ENCODE measurements at regions not wholly inside any gene's neighbourhood (a gene's known extent, or its start where the extent isn't known, plus 50 kb on each side); places are given as distances from the start of the nearest gene placed in this dataset.

DNA sequence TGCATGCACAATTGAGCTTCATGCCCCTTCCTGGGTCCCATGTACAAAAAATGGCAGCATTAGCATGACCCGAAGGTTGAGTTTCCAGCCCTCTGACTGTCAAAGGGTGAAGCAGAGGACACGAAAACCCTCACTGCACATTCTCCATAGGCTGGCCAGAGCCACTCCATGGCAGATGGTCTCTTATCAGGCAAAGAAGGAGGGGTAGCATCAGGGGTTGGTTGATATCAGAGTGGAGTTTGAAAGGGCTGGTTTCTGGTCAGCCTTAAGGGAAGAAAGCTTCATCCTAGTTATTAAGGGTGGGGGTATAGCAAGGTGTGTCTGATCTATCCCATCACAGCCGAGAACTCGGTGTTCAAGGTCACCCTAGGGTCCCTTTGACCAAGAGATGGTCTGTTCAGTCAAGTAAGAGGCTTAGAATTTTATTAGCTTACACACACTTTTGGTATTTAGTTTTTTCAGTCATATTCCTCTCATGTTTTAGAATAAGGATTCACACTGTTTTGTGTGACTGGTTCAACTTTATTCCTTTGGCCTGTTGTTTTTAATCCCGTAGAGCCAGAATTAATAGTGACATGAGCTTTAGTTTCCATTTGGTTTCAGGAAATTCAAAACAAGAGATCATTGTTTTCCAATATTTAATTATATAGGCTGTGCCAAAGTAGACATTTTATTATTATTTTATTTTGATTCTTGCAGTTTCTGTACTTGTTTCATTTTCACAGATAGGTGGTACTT, 199.9 kb upstream of the FMN2 start:
- no peak overlapping the region for H3K4me3 ChIP-seq (ENCODE audit: low read length)
- no peaks in the 10 kb centered on the region for H3K4me1 ChIP-seq (ENCODE audit: insufficient read depth, low read length)
- H3K9me3 ChIP-seq (ENCODE audit: low read length): no peaks in the 10 kb centered on the region
- H3K36me3 ChIP-seq (ENCODE audit: insufficient read depth, low read length): no peaks in the 10 kb centered on the region
- H2AFZ ChIP-seq (ENCODE audit: low read depth, low read length): no peak overlapping the region
- no peaks in the 10 kb centered on the region for H3K27me3 ChIP-seq (ENCODE audit: insufficient read depth, low read length)

DNA sequence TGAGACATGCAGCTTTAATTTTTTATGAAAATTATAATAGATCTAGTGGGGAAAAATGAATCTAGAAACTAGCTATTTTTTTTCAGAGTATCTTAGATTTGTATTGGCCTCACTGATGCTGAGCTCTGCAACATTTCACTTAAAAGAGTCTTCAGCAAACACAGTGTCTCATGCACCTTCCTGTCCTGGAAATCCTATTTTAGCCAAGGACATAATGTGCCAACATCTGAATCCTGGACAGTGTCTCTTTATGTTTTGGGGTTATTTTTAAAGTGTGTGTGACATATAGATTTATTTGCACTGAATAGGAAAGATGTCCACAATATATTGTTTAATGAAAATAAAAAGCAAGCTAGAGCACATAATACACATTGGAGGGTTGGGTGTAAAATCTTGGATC, 199.1 kb upstream of the FMN2 start:
- H3K27me3 ChIP-seq (ENCODE audit: insufficient read depth, low read length): no peaks in the 10 kb centered on the region
- peaks cover 3% of the 10 kb centered on the region for H3K4me1 ChIP-seq (ENCODE audit: insufficient read depth, low read length)
- no peaks in the 10 kb centered on the region for H3K36me3 ChIP-seq (ENCODE audit: insufficient read depth, low read length)
- H3K4me3 ChIP-seq (ENCODE audit: low read length): no peak overlapping the region
- H3K9me3 ChIP-seq (ENCODE audit: low read length): no peaks in the 10 kb centered on the region
- H2AFZ ChIP-seq (ENCODE audit: low read depth, low read length): no peak overlapping the region

DNA sequence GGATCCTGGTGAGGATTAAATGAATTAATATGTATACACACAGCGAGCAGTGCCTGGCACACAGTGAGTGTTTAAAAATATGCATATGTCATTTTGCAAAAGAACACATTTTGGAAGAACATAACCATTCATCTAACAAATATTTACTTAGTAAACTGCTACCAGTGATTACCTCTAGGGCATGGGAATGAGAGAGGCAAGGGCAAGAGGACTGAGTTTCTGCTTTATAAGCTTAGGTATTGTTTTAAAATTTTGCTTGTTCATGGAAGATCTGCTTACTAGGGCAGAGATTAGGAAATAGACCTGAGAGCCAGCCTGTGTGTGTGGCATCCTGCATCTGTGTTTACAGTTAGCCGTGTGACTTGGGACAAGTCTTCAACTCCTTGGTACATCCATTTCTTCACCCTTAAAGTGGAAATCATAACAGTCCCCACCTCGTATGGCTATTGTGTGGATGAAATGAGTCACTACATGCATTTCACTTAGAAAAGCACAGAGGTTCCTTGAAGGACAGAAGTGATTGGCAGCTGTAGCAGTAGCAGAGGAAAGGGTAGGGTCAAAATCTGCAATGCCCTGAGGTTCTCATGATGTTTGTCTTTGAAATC, 198.5 kb upstream of the FMN2 start:
- Histone ChIP-seq H3K27me3 (ENCODE audit: insufficient read depth, low read length) (no peaks in the 10 kb centered on the region), H3K4me3 (ENCODE audit: low read length) (no peak overlapping the region), H2AFZ (ENCODE audit: low read depth, low read length) (no peak overlapping the region), H3K36me3 (ENCODE audit: insufficient read depth, low read length) (no peaks in the 10 kb centered on the region), H3K9me3 (ENCODE audit: low read length) (no peaks in the 10 kb centered on the region), H3K4me1 (ENCODE audit: insufficient read depth, low read length) (peaks cover 7% of the 10 kb centered on the region)

DNA sequence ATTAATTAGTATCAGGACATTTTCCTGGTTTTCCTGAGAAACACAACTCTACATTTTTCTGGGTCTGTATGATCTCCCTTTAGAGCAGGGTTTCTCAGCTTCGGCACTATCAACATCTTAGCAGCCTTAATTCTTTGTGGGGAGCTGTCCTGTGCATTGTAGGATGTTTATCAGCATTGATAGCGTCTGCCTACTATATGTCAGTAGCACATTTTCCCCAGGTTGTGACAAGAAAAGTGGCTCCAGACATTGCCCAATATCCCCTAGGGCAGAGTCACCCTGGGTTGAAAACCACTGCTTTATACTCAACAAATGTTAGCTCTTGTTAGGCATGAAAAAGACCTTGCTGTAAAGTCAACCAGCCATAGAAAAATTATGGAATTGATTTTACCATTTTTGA, 195.1 kb upstream of the FMN2 start:
- H3K36me3 ChIP-seq (ENCODE audit: insufficient read depth, low read length): no peaks in the 10 kb centered on the region
- peaks cover 7% of the 10 kb centered on the region for H3K4me1 ChIP-seq (ENCODE audit: insufficient read depth, low read length)

DNA sequence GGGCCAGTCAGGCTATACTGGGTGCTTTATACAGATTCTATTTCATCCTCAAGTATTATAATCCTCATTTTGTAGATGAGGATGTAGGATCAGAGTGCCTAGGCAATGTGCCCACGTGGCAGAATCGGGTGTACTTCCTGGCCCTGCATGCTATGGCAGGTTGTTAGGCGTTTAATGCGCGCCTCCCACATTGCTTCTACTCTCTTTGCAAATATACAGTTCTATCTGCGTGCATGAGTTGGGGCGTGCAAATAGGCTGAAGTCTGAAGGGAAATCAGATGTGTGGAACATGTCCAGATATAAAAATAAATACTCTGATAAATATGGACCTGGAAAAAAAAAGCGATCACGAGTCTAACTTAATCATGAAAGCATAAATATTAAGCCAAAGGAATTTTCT, 194.7 kb upstream of the FMN2 start:
- peaks cover 7% of the 10 kb centered on the region for H3K4me1 ChIP-seq (ENCODE audit: insufficient read depth, low read length)
- H3K36me3 ChIP-seq (ENCODE audit: insufficient read depth, low read length): no peaks in the 10 kb centered on the region
- no peak overlapping the region for H3K4me3 ChIP-seq (ENCODE audit: low read length)
- H3K27me3 ChIP-seq (ENCODE audit: insufficient read depth, low read length): no peaks in the 10 kb centered on the region
- no peak overlapping the region for H2AFZ ChIP-seq (ENCODE audit: low read depth, low read length)
- no peaks in the 10 kb centered on the region for H3K9me3 ChIP-seq (ENCODE audit: low read length)

More for the DNA sequence above, 195.1 kb upstream of the FMN2 start:
- no peaks in the 10 kb centered on the region for H3K9me3 ChIP-seq (ENCODE audit: low read length)
- no peaks in the 10 kb centered on the region for H3K27me3 ChIP-seq (ENCODE audit: insufficient read depth, low read length)
- no peak overlapping the region for H3K4me3 ChIP-seq (ENCODE audit: low read length)
- no peak overlapping the region for H2AFZ ChIP-seq (ENCODE audit: low read depth, low read length)

DNA sequence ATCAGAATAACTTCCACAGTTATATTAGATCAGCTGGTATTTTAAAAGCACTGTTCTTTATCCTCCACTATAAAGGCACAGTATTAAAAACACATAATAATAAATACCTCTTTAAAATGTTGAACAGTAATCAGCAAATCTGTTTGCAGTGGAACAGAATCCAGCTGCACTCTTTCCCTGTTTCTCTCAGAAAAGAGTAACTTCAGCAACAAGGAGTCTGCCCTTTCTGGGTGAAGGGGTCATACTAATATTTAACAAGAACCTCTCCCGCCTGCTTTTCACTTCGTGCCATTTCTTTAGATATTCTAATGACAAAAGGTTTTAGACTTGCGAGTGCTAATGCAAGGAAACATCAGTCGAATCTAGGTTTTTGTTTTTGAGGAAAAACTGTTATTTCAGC, 194.2 kb upstream of the FMN2 start:
- no peaks in the 10 kb centered on the region for H3K27me3 ChIP-seq (ENCODE audit: insufficient read depth, low read length)
- H3K4me1 ChIP-seq (ENCODE audit: insufficient read depth, low read length): peaks cover 7% of the 10 kb centered on the region
- no peak overlapping the region for H3K4me3 ChIP-seq (ENCODE audit: low read length)
- H2AFZ ChIP-seq (ENCODE audit: low read depth, low read length): no peak overlapping the region
- no peaks in the 10 kb centered on the region for H3K36me3 ChIP-seq (ENCODE audit: insufficient read depth, low read length)
- no peaks in the 10 kb centered on the region for H3K9me3 ChIP-seq (ENCODE audit: low read length)

DNA sequence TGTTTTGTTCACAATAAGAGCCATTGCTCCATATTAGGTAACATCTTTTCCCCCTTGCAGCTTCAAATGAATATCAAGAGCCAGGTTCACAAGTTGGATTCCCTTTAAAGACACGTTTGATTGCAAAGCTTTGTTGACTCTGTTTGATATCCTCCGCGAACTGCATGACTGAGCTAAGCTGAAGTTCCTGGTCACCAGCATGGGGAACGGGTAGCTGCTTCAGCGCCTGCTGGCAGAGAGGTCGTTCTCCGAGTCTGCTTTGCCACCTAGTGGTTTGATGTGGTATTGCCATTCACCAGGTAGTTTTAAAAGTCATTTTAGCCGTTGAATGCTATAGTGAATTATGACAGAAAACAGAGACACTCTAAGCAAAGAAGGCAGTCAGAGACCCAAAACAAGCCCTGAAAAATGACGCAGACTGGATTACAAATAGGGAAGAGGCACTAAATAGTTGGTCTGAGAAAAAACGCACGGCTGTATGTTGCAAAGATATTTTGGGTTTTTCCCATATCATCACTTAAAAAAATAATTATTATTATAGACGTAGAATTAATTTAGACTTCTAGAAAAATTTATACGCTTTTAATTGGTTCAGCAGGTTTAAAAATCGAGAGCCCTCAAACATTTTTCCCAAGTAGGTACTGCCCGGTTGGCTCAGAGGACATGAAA, 193.5 kb upstream of the FMN2 start:
- no peaks in the 10 kb centered on the region for H3K36me3 ChIP-seq (ENCODE audit: insufficient read depth, low read length)
- peaks cover 7% of the 10 kb centered on the region for H3K4me1 ChIP-seq (ENCODE audit: insufficient read depth, low read length)
- H3K9me3 ChIP-seq (ENCODE audit: low read length): no peaks in the 10 kb centered on the region
- H2AFZ ChIP-seq (ENCODE audit: low read depth, low read length): no peak overlapping the region
- H3K27me3 ChIP-seq (ENCODE audit: insufficient read depth, low read length): no peaks in the 10 kb centered on the region
- no peak overlapping the region for H3K4me3 ChIP-seq (ENCODE audit: low read length)

DNA sequence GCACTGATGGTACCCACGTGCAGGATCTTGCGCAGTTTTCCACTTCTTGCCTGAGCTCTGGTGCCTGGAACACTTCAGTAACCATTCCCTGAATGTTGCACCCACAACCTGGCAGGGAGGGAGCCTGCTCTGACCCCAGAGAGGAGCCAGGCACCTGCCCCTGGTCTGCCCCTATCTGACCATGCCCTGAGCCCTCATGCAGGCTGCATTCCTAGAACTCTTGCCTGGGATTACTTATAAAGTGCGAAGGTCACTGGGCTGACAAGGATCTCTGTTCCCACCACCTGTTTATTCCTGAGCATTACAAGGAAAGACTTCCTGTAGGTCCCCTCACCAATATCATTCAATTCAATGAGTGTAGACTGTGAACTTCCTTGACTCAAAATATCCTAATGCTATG, 191.9 kb upstream of the FMN2 start:
- H3K27me3 ChIP-seq (ENCODE audit: insufficient read depth, low read length): no peaks in the 10 kb centered on the region
- H3K9me3 ChIP-seq (ENCODE audit: low read length): no peaks in the 10 kb centered on the region
- peaks cover 7% of the 10 kb centered on the region for H3K4me1 ChIP-seq (ENCODE audit: insufficient read depth, low read length)
- H3K36me3 ChIP-seq (ENCODE audit: insufficient read depth, low read length): no peaks in the 10 kb centered on the region
- H3K4me3 ChIP-seq (ENCODE audit: low read length): no peak overlapping the region
- no peak overlapping the region for H2AFZ ChIP-seq (ENCODE audit: low read depth, low read length)

DNA sequence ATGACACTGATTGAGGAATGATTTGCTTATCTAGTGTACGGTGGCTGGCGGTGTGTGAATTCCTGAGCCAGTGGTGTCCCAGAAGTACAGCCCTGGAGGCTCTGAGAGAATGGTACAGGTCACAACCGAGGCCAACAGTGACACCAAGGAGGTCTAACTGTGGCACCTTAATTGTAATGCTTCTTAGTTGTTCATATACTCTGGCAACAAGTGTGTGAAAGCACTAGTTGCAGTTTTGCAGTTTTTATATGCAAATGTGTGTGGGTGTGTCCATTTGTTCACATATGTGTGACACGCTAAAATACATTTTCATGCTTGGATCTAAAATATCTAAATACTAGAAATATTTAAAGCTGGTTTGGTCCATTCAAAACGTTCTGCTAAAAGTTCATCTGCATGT, 185.3 kb upstream of the FMN2 start:
- H3K9me3 ChIP-seq (ENCODE audit: low read length): no peaks in the 10 kb centered on the region
- no peaks in the 10 kb centered on the region for H3K27me3 ChIP-seq (ENCODE audit: insufficient read depth, low read length)
- no peaks in the 10 kb centered on the region for H3K36me3 ChIP-seq (ENCODE audit: insufficient read depth, low read length)
- no peak overlapping the region for H3K4me3 ChIP-seq (ENCODE audit: low read length)
- H3K4me1 ChIP-seq (ENCODE audit: insufficient read depth, low read length): no peaks in the 10 kb centered on the region
- no peak overlapping the region for H2AFZ ChIP-seq (ENCODE audit: low read depth, low read length)

DNA sequence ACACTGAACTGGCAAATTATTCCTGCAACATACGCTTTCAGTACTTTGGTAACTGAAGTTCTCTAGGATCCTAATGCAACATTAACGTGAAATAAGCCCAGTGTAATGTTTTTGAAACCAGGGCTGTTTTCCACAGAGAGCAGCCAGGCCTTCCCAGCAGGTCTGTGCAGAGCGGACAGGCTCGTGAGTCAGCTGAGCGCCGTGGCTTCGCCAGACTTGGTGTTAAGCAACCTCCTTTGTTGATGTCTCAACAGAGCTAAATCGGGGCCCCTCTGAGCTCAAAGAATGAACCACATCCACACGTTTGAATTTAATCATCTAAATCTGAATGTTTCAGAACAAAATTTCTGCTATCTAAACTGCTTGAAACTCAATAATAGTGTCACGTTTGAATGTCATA, 181.8 kb upstream of the FMN2 start:
- no peaks in the 10 kb centered on the region for H3K9me3 ChIP-seq (ENCODE audit: low read length)
- H3K4me3 ChIP-seq (ENCODE audit: low read length): no peak overlapping the region
- no peak overlapping the region for H2AFZ ChIP-seq (ENCODE audit: low read depth, low read length)
- H3K27me3 ChIP-seq (ENCODE audit: insufficient read depth, low read length): no peaks in the 10 kb centered on the region
- no peaks in the 10 kb centered on the region for H3K36me3 ChIP-seq (ENCODE audit: insufficient read depth, low read length)
- H3K4me1 ChIP-seq (ENCODE audit: insufficient read depth, low read length): no peaks in the 10 kb centered on the region

DNA sequence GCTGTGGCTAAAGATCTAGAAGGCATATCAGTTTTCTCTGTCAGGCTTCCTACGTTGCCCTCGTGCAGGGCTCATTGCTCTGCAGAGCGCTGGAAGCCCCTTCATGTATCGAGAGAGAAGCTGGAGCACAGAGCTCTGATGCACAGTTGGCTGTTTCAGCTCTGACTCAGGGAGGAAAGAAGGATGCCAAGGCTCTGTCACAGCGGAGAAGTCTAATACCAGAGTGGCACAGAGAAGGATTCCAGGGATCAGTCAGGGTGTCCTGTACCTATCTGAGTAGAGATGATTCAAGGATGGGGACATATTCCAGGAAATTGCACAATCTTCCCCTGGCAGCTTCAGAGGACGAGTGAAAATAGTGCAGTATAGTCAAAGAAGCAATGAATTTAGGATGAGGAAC, 179.2 kb upstream of the FMN2 start:
- Histone ChIP-seq H2AFZ (ENCODE audit: low read depth, low read length) (no peak overlapping the region), H3K4me1 (ENCODE audit: insufficient read depth, low read length) (no peaks in the 10 kb centered on the region), H3K4me3 (ENCODE audit: low read length) (no peak overlapping the region), H3K9me3 (ENCODE audit: low read length) (no peaks in the 10 kb centered on the region), H3K36me3 (ENCODE audit: insufficient read depth, low read length) (no peaks in the 10 kb centered on the region), H3K27me3 (ENCODE audit: insufficient read depth, low read length) (no peaks in the 10 kb centered on the region)

DNA sequence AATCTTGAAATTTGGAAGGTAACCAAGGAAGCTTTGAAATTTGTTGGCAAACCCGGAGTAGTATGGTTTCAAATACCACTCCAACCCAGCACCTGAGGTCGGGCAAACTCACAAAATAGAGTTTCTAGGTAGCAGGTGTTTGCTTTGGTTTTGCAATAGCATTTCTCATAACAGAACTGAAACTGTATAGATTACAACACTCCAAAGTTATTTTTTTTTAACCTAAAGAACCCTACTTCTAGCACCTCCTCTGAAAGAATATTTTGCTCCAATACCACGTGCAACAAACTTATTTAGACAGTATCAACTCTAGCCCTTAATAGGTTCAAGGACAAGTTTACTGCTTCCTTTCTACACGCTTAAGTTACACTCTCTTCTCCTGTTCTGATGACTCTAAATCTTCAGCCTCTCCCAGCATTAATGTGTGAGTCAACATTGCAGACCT, 178.5 kb upstream of the FMN2 start:
- no peak overlapping the region for H2AFZ ChIP-seq (ENCODE audit: low read depth, low read length)
- no peaks in the 10 kb centered on the region for H3K9me3 ChIP-seq (ENCODE audit: low read length)
- H3K4me1 ChIP-seq (ENCODE audit: insufficient read depth, low read length): no peaks in the 10 kb centered on the region

DNA sequence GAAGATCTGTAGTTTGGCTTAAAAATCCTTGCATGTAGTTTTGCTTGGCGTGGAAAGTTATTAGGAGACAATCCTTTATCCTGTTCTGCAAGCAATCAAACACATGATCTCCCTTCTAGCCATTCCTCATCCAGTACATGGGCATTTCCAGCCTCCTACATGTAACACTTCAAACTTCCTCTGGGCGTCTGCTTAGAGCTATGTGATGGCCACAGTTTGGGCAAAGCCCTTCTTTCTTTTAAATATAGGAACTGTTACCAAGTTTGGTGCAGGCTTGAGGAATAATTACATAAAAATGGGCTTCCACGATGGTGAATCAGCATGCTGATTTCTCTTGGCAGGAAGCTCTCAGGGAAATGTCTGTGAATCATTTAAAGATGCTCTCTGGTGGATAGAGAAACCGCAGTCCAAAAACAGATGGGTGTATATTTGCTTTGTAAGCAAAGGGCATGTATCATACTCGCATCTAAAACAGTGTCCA, 176.9 kb upstream of the FMN2 start:
- Histone ChIP-seq H3K4me1 (ENCODE audit: insufficient read depth, low read length) (no peaks in the 10 kb centered on the region), H3K27me3 (ENCODE audit: insufficient read depth, low read length) (no peaks in the 10 kb centered on the region), H3K36me3 (ENCODE audit: insufficient read depth, low read length) (no peaks in the 10 kb centered on the region), H2AFZ (ENCODE audit: low read depth, low read length) (no peak overlapping the region), H3K9me3 (ENCODE audit: low read length) (no peaks in the 10 kb centered on the region), H3K4me3 (ENCODE audit: low read length) (no peak overlapping the region)

More for the DNA sequence above, 178.5 kb upstream of the FMN2 start:
- Histone ChIP-seq H3K36me3 (ENCODE audit: insufficient read depth, low read length) (no peaks in the 10 kb centered on the region), H3K4me3 (ENCODE audit: low read length) (no peak overlapping the region), H3K27me3 (ENCODE audit: insufficient read depth, low read length) (no peaks in the 10 kb centered on the region)
